Glutamatergic neuron (in vitro differentiated cells): ENCODE measurements at regions not wholly inside any gene's neighbourhood (a gene's known extent, or its start where the extent isn't known, plus 50 kb on each side); places are given as distances from the start of the nearest gene placed in this dataset.

Experiments used
- DNase-seq: peaks from one replicate; pipeline ENCODE4 v3.0.0; 2022
- H3K27ac Mint-ChIP-seq: one replicate; pipeline ENCODE4 v1.8.0; 2020; ENCODE audit warnings: mild to moderate bottlenecking, mixed read lengths, inconsistent platforms; ENCODE audit not compliant: unreplicated experiment
- H3K27me3 Mint-ChIP-seq: one replicate; pipeline ENCODE4 v1.8.0; 2020; ENCODE audit warnings: mild to moderate bottlenecking, moderate library complexity, mixed read lengths, inconsistent platforms; ENCODE audit not compliant: unreplicated experiment
- H3K36me3 Mint-ChIP-seq: one replicate; pipeline ENCODE4 v1.8.0; 2020; ENCODE audit warnings: mild to moderate bottlenecking, mixed read lengths, inconsistent platforms; ENCODE audit not compliant: unreplicated experiment
- H3K4me1 Mint-ChIP-seq: one replicate; pipeline ENCODE4 v1.8.0; 2020; ENCODE audit warnings: mild to moderate bottlenecking, low read depth, mixed read lengths, inconsistent platforms; ENCODE audit not compliant: unreplicated experiment
- H3K4me3 Mint-ChIP-seq: one replicate; pipeline ENCODE4 v1.8.0; 2020; ENCODE audit warnings: mild to moderate bottlenecking, mixed read lengths, inconsistent platforms; ENCODE audit not compliant: unreplicated experiment
- H3K9me3 Mint-ChIP-seq: one replicate; pipeline ENCODE4 v1.8.0; 2020; ENCODE audit warnings: mild to moderate bottlenecking, moderate library complexity, mixed read lengths, inconsistent platforms; ENCODE audit not compliant: unreplicated experiment
- TF ChIP-seq, protein P1 (sequence below): fragments of 200-600 bp; sonication (generic); IDR thresholded peaks from one replicate; pipeline ENCODE4 v1.5.0; 2021; ENCODE audit not compliant: partially characterized antibody, unreplicated experiment

DNA sequence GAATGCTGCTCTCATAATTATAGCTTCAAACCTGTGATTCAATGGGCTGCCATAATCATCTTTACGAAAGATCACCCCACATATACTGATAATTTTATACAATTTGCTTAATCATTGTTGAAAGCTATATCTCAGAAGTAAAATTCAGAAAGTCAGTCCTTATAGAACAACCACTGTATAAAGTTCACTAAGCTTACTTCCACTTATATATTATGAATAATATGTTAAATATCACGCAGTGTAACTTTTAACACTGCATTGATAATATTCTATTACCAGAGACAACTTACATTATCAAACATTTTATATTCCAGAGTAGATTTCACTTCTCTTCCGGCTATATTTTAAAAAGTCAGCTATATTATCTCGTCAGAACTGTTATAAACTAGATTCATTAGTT is 550.1 kb upstream of the PCDH20 start:
- no peak for DNase-seq
- no peak overlapping the region for H3K27ac Mint-ChIP-seq
- peaks cover 2% of the 10 kb centered on the region for H3K4me1 Mint-ChIP-seq
- H3K36me3 Mint-ChIP-seq, result no peaks in the 10 kb centered on the region
- H3K4me3 Mint-ChIP-seq, result no peak overlapping the region
- no peaks in the 10 kb centered on the region for H3K27me3 Mint-ChIP-seq
- TF ChIP-seq, protein P1, sequence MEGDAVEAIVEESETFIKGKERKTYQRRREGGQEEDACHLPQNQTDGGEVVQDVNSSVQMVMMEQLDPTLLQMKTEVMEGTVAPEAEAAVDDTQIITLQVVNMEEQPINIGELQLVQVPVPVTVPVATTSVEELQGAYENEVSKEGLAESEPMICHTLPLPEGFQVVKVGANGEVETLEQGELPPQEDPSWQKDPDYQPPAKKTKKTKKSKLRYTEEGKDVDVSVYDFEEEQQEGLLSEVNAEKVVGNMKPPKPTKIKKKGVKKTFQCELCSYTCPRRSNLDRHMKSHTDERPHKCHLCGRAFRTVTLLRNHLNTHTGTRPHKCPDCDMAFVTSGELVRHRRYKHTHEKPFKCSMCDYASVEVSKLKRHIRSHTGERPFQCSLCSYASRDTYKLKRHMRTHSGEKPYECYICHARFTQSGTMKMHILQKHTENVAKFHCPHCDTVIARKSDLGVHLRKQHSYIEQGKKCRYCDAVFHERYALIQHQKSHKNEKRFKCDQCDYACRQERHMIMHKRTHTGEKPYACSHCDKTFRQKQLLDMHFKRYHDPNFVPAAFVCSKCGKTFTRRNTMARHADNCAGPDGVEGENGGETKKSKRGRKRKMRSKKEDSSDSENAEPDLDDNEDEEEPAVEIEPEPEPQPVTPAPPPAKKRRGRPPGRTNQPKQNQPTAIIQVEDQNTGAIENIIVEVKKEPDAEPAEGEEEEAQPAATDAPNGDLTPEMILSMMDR, result no peak
- no peaks in the 10 kb centered on the region for H3K9me3 Mint-ChIP-seq

- no peaks in the 10 kb centered on the region for H3K36me3 Mint-ChIP-seq
- no peaks in the 10 kb centered on the region for H3K4me1 Mint-ChIP-seq
- no peaks in the 10 kb centered on the region for H3K27me3 Mint-ChIP-seq
- no peak overlapping the region for H3K4me3 Mint-ChIP-seq
- H3K9me3 Mint-ChIP-seq, result no peaks in the 10 kb centered on the region
- no peak overlapping the region for H3K27ac Mint-ChIP-seq
- TF ChIP-seq, protein P1, result no peak
- no peak for DNase-seq
These were observed 545.3 kb upstream of the PCDH20 start for GRCh38 chr13:61960981-61961380.

DNA sequence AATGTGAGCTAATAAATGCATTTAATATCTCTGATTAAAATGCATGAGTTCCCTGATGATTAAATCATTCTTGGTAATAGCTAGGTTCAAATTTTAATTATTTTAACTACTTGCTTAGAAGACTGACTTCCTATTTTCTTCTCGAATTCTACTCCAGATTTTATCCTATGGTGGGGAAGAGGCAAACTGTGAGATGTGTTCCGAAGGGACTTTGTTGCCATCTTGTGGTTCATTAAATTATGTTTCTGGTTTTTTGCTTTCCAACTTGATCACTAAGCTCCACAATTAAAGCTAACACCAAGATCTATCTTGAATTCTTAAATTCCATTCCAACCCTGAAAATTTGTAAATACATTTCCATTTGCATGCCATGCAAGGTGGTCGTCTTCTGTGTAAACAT is 538.4 kb upstream of the PCDH20 start:
- Mint-ChIP-seq H3K27me3 (no peaks in the 10 kb centered on the region), H3K4me3 (no peak overlapping the region), H3K4me1 (no peaks in the 10 kb centered on the region), H3K9me3 (no peaks in the 10 kb centered on the region), H3K27ac (no peak overlapping the region), H3K36me3 (no peaks in the 10 kb centered on the region)
- TF ChIP-seq, protein P1, result no peak
- DNase-seq, result no peak

DNA sequence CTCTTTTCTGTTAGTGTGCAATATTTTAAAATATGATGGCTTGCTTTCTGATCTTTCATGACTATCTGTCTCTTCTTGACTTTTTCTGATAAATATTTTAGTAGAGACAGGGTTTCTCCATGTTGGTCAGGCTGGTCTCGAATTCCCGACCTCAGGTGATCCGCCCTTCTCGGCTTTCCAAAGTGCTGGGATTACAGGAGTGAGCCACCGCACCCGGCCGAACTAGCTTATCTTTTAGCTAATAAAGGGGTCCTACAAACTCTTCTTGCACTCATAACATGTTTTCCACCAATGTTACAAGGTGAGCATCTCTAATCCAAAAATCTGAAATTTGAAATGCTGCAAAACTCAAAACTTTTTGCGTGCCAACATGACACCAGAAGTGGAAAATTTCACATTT is 535.2 kb upstream of the PCDH20 start:
- Mint-ChIP-seq H3K9me3 (no peaks in the 10 kb centered on the region), H3K27me3 (peaks cover 1% of the 10 kb centered on the region), H3K27ac (no peak overlapping the region), H3K4me1 (no peaks in the 10 kb centered on the region), H3K4me3 (no peak overlapping the region), H3K36me3 (no peaks in the 10 kb centered on the region)
- TF ChIP-seq, protein P1, result no peak
- DNase-seq, result no peak

DNA sequence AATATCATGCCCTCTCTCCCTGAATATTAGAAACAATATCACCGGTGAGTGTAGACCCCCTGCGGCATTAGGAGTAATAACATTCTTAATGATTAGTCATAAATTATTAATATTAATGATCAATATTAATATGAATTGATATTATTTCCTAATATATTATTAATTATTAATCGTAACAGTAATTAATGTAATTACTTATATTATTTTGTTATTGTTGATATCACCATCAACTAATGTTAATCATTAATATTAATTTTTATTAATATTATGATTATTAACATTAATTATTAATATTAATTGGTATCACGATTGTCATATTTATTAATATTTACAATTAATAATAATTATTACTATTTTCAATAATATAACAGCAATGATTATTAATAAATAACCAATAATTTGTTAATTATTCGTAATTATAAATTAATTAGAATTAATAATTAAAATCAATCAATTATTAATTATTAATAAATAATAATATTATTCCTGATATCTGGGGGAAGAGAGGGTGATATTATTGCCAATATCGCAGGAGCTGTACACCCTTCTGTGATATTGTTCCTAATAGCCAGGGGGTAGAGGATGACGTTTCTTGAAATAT is 528.8 kb upstream of the PCDH20 start:
- Mint-ChIP-seq H3K4me3 (no peak overlapping the region), H3K4me1 (no peaks in the 10 kb centered on the region), H3K36me3 (no peaks in the 10 kb centered on the region), H3K9me3 (no peaks in the 10 kb centered on the region), H3K27ac (no peak overlapping the region), H3K27me3 (peaks cover 1% of the 10 kb centered on the region)
- DNase-seq, result no peak
- TF ChIP-seq, protein P1, result no peak
